Mesendoderm (in vitro differentiated cells): ENCODE measurements at regions not wholly inside any gene's neighbourhood (a gene's known extent, or its start where the extent isn't known, plus 50 kb on each side); places are given as distances from the start of the nearest gene placed in this dataset.

Experiments used
- DNase-seq: peaks from one replicate; pipeline ENCODE4 v3.0.0; 2013
- H2AK5ac ChIP-seq: 2 replicates; pipeline ENCODE4 v1.6.1; 2013; ENCODE audit warnings: low read length, inconsistent platforms
- H2BK120ac ChIP-seq: 2 replicates; pipeline ENCODE4 v1.6.1; 2013; ENCODE audit warnings: low read depth, mild to moderate bottlenecking, low read length, moderate library complexity, mixed read lengths
- H2BK15ac ChIP-seq: replicated peaks from 2 replicates; pipeline ENCODE4 v1.6.1; 2013; ENCODE audit warnings: low read depth, mild to moderate bottlenecking, moderate library complexity
- H2BK5ac ChIP-seq: 2 replicates; pipeline ENCODE4 v1.6.1; 2013; ENCODE audit warnings: low read length, inconsistent platforms
- H3K18ac ChIP-seq: 2 replicates; pipeline ENCODE4 v1.6.1; 2013; ENCODE audit warnings: mild to moderate bottlenecking, low read length, mixed read lengths
- H3K23ac ChIP-seq: one replicate; pipeline ENCODE4 v1.6.1; 2013; ENCODE audit warnings: low read length
- H3K27ac ChIP-seq: 2 replicates; pipeline ENCODE4 v1.5.1; 2013; ENCODE audit warnings: low read depth, mild to moderate bottlenecking, inconsistent platforms, low read length, moderate library complexity
- H3K27me3 ChIP-seq: 2 replicates; pipeline ENCODE4 v1.6.1; 2013; ENCODE audit warnings: low read length, control low read depth, mild to moderate bottlenecking, inconsistent platforms; ENCODE audit not compliant: insufficient read depth, poor library complexity
- H3K36me3 ChIP-seq: 2 replicates; pipeline ENCODE4 v1.6.1; 2013; ENCODE audit warnings: low read length, inconsistent platforms; ENCODE audit not compliant: control insufficient read depth, insufficient read depth
- H3K4ac ChIP-seq: one replicate; pipeline ENCODE4 v1.6.1; 2013; ENCODE audit warnings: low read depth, mild to moderate bottlenecking, low read length, moderate library complexity
- H3K4me1 ChIP-seq: 2 replicates; pipeline ENCODE4 v1.6.1; 2013; ENCODE audit warnings: low read depth, low read length, inconsistent platforms; ENCODE audit not compliant: control insufficient read depth
- H3K4me2 ChIP-seq: 2 replicates; pipeline ENCODE4 v1.6.1; 2013; ENCODE audit warnings: low read length
- H3K4me3 ChIP-seq: 2 replicates; pipeline ENCODE4 v1.5.1; 2013; ENCODE audit warnings: mild to moderate bottlenecking, low read length
- H3K56ac ChIP-seq: one replicate; pipeline ENCODE4 v1.6.1; 2013; ENCODE audit warnings: low read length
- H3K79me1 ChIP-seq: 2 replicates; pipeline ENCODE4 v1.6.1; 2013; ENCODE audit warnings: low read length, inconsistent platforms
- H3K79me2 ChIP-seq: 2 replicates; pipeline ENCODE4 v1.6.1; 2013; ENCODE audit warnings: mild to moderate bottlenecking, low read length; ENCODE audit not compliant: control insufficient read depth, insufficient read depth
- H3K9ac ChIP-seq: 2 replicates; pipeline ENCODE4 v1.6.1; 2013; ENCODE audit warnings: low read length, inconsistent platforms
- H4K5ac ChIP-seq: one replicate; pipeline ENCODE4 v1.6.1; 2013; ENCODE audit warnings: low read length
- H4K8ac ChIP-seq: one replicate; pipeline ENCODE4 v1.6.1; 2013; ENCODE audit warnings: low read depth, mild to moderate bottlenecking, control low read depth, low read length, moderate library complexity
- WGBS: extraction: QIAGEN DNeasy Blood & Tissue Kit; methylation state at CpG from one replicate; pipeline ENCODE4 v1.1.7; 2013; ENCODE audit warnings: low lambda C conversion rate, missing lambda C conversion rate; ENCODE audit not compliant: insufficient coverage; ENCODE audit errors: extremely low coverage; 5-methylcytosine and 5-hydroxymethylcytosine counted together

- Histone ChIP-seq H3K27me3 (no peaks in the 10 kb centered on the region), H2BK120ac (no peak overlapping the region), H3K4me1 (no peaks in the 10 kb centered on the region), H3K23ac (no peak overlapping the region), H2BK5ac (no peak overlapping the region), H3K27ac (no peak overlapping the region), H3K9ac (no peak overlapping the region), H2AK5ac (no peak overlapping the region), H3K4me2 (no peak overlapping the region), H3K56ac (no peak overlapping the region), H4K5ac (no peak overlapping the region), H3K18ac (no peak overlapping the region), H3K4me3 (no peak overlapping the region), H3K4ac (no peak overlapping the region), H3K36me3 (no peaks in the 10 kb centered on the region), H3K79me1 (no peaks in the 10 kb centered on the region), H4K8ac (no peak overlapping the region), H2BK15ac (no peak overlapping the region), H3K79me2 (no peaks in the 10 kb centered on the region)
- no peak for DNase-seq
- WGBS = no CpG with 5 or more reads among the region's 7 CpGs
Measured at GRCh38 chr12:4059898-4060568, 186.8 kb upstream of the PARP11 start.

- no peak overlapping the region for H3K23ac ChIP-seq
- H4K8ac ChIP-seq = no peak overlapping the region
- no peaks in the 10 kb centered on the region for H3K79me1 ChIP-seq
- no peak overlapping the region for H4K5ac ChIP-seq
- no peaks in the 10 kb centered on the region for H3K4me1 ChIP-seq
- no peak overlapping the region for H2AK5ac ChIP-seq
- no peak overlapping the region for H3K4ac ChIP-seq
- H3K4me2 ChIP-seq = no peak overlapping the region
- no peak for DNase-seq
- H3K18ac ChIP-seq = no peak overlapping the region
- H3K9ac ChIP-seq = no peak overlapping the region
- no CpG with 5 or more reads among the region's 6 CpGs for WGBS
- H3K27ac ChIP-seq = no peak overlapping the region
- H3K56ac ChIP-seq = no peak overlapping the region
- H3K79me2 ChIP-seq = no peaks in the 10 kb centered on the region
- no peaks in the 10 kb centered on the region for H3K36me3 ChIP-seq
- H2BK120ac ChIP-seq = no peak overlapping the region
- H3K4me3 ChIP-seq = no peak overlapping the region
- no peak overlapping the region for H2BK5ac ChIP-seq
- H2BK15ac ChIP-seq = no peak overlapping the region
- H3K27me3 ChIP-seq = no peaks in the 10 kb centered on the region
Measured at GRCh38 chr12:4056910-4057845, 184.0 kb upstream of the PARP11 start.

GRCh38 chr12:4054630-4055029, 181.4 kb upstream of the PARP11 start:
- no peaks in the 10 kb centered on the region for H3K36me3 ChIP-seq
- no peak overlapping the region for H4K8ac ChIP-seq
- no peaks in the 10 kb centered on the region for H3K27me3 ChIP-seq

GRCh38 chr12:4052691-4053090, 179.5 kb upstream of the PARP11 start:
- Histone ChIP-seq H2AK5ac (no peak overlapping the region), H3K23ac (no peak overlapping the region), H2BK15ac (no peak overlapping the region), H3K36me3 (no peaks in the 10 kb centered on the region), H4K5ac (no peak overlapping the region), H3K56ac (no peak overlapping the region), H2BK5ac (no peak overlapping the region), H3K18ac (no peak overlapping the region), H3K27me3 (no peaks in the 10 kb centered on the region), H3K4me3 (no peak overlapping the region), H3K9ac (no peak overlapping the region), H2BK120ac (no peak overlapping the region), H3K79me2 (no peaks in the 10 kb centered on the region), H4K8ac (no peak overlapping the region), H3K27ac (no peak overlapping the region), H3K4ac (no peak overlapping the region), H3K79me1 (no peaks in the 10 kb centered on the region), H3K4me2 (no peak overlapping the region), H3K4me1 (no peaks in the 10 kb centered on the region)
- no peak for DNase-seq
- WGBS = no CpG with 5 or more reads among the region's 3 CpGs

More at GRCh38 chr12:4054630-4055029, 181.4 kb upstream of the PARP11 start:
- H3K27ac ChIP-seq = no peak overlapping the region
- no peak overlapping the region for H3K18ac ChIP-seq
- no peak overlapping the region for H2BK5ac ChIP-seq
- no peak overlapping the region for H3K4me3 ChIP-seq
- H3K4ac ChIP-seq = no peak overlapping the region
- DNase-seq = no peak
- no peak overlapping the region for H2AK5ac ChIP-seq
- H2BK15ac ChIP-seq = no peak overlapping the region
- H3K23ac ChIP-seq = no peak overlapping the region
- WGBS = no CpG with 5 or more reads among the region's 2 CpGs
- no peak overlapping the region for H2BK120ac ChIP-seq
- no peaks in the 10 kb centered on the region for H3K79me2 ChIP-seq
- no peaks in the 10 kb centered on the region for H3K79me1 ChIP-seq
- H3K4me1 ChIP-seq = no peaks in the 10 kb centered on the region
- no peak overlapping the region for H3K56ac ChIP-seq
- no peak overlapping the region for H3K4me2 ChIP-seq
- no peak overlapping the region for H4K5ac ChIP-seq
- no peak overlapping the region for H3K9ac ChIP-seq

GRCh38 chr12:4051596-4051995, 178.4 kb upstream of the PARP11 start:
- Histone ChIP-seq H3K4ac (no peak overlapping the region), H3K27me3 (no peaks in the 10 kb centered on the region)
- DNase-seq = no peak

More at GRCh38 chr12:4051596-4051995, 178.4 kb upstream of the PARP11 start:
- Histone ChIP-seq H3K4me3 (no peak overlapping the region), H3K36me3 (no peaks in the 10 kb centered on the region), H2BK120ac (no peak overlapping the region), H3K79me1 (no peaks in the 10 kb centered on the region), H3K79me2 (no peaks in the 10 kb centered on the region), H4K5ac (no peak overlapping the region), H3K23ac (no peak overlapping the region), H2BK15ac (no peak overlapping the region), H3K9ac (no peak overlapping the region), H2BK5ac (no peak overlapping the region), H3K4me2 (no peak overlapping the region), H3K27ac (no peak overlapping the region), H3K4me1 (no peaks in the 10 kb centered on the region), H4K8ac (no peak overlapping the region), H2AK5ac (no peak overlapping the region), H3K56ac (no peak overlapping the region), H3K18ac (no peak overlapping the region)
- no CpG with 5 or more reads among the region's 1 CpG for WGBS
